SU-DHL-6 (cell line): ENCODE measurements at regions not wholly inside any gene's neighbourhood (a gene's known extent, or its start where the extent isn't known, plus 50 kb on each side); places are given as distances from the start of the nearest gene placed in this dataset.

ENCODE experiments used
- CTCF ChIP-seq: fragments of 200-600 bp; sonication (generic); IDR thresholded peaks from one replicate; pipeline ENCODE4 v1.5.1; 2017; ENCODE audit warnings: antibody characterized with exemption, mild to moderate bottlenecking, low read length, moderate library complexity; ENCODE audit not compliant: insufficient read depth, poor library complexity, severe bottlenecking
- EZH2phosphoT487 ChIP-seq: fragments of 200-600 bp; sonication (generic), shearing (Covaris generic); conservative IDR thresholded peaks from 2 replicates; pipeline ENCODE4 v1.6.1; 2018; ENCODE audit warnings: mild to moderate bottlenecking, antibody characterized with exemption, low read length, moderate library complexity, mixed read lengths

- TF ChIP-seq CTCF (no peak), EZH2phosphoT487 (no peak)
Observed at GRCh38 chrX:97666890-97667289, 783.2 kb downstream of the RPA4 start.
